ENCODE measurements at regions not wholly inside any gene's neighbourhood (a gene's known extent, or its start where the extent isn't known, plus 50 kb on each side); places are given as distances from the start of the nearest gene placed in this dataset.

DNA sequence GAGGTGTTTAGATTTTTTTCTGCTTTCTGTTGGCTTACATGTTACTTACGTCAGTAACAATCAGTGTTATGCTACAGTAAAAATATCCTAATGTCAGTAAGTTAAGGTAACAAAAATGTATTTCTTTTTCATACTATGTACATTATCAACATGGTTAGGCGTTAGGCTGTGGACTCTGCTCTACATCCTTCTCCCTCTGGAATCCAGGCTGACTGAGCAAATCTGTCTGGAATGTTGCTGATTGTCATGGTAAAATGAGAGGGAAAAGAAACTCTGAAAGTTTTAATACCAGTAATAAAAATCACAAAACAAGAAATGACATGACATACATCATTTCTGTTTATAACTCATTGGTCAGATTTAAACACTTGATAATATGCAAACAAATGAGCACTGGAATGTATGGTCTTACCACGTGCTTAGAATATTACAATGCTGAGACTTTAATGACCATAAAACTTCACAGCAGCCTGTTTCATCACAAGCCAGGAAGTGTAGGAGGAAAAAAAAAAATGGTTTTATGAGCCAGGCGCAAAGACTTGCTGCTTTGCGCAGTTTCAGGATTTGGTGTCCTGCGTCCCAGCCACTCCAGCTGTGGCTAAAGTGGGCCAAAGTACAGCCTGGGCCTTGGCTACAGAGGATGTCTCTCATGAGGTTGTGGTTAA lies 252.4 kb downstream of the FSIP2 start:
- Mint-ChIP-seq H3K4me3 (no peak overlapping the region), H3K27ac (no peak overlapping the region), H3K36me3 (no peaks in the 10 kb centered on the region), H3K9me3 (no peaks in the 10 kb centered on the region), H3K4me1 (peaks cover 7% of the 10 kb centered on the region), H3K27me3 (ENCODE audit: low read depth) (no peaks in the 10 kb centered on the region)
- TF ChIP-seq, protein P1, sequence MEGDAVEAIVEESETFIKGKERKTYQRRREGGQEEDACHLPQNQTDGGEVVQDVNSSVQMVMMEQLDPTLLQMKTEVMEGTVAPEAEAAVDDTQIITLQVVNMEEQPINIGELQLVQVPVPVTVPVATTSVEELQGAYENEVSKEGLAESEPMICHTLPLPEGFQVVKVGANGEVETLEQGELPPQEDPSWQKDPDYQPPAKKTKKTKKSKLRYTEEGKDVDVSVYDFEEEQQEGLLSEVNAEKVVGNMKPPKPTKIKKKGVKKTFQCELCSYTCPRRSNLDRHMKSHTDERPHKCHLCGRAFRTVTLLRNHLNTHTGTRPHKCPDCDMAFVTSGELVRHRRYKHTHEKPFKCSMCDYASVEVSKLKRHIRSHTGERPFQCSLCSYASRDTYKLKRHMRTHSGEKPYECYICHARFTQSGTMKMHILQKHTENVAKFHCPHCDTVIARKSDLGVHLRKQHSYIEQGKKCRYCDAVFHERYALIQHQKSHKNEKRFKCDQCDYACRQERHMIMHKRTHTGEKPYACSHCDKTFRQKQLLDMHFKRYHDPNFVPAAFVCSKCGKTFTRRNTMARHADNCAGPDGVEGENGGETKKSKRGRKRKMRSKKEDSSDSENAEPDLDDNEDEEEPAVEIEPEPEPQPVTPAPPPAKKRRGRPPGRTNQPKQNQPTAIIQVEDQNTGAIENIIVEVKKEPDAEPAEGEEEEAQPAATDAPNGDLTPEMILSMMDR (IDR thresholded peaks at IDR 0.05; ENCODE audit: unreplicated experiment), result no peak
- no peak for DNase-seq (ENCODE audit: low spot score in 2 of 2, unreplicated experiment in 2 of 2)

DNA sequence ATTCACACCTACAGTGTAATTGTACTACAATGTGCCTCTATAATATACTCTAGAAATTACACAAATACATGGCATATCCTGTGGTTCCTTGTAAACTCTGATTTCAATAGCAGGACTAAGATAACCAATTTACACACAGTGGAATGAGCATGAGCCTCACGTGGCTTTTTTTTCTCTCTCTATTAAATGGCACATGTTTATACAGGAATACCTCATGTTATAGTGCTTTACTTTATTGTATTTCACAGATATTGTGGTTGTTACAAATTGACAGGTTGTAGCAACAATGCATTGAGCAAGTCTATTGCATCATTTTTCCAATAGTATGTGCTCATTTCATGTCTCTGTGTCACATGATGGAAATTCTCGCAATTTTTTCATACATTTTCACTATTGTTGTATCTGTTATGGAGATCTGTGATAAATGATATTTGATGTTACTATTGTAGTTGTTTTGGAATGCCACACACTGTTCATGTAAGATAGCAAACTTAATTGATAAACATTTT lies 260.0 kb downstream of the FSIP2 start:
- no peaks in the 10 kb centered on the region for H3K36me3 Mint-ChIP-seq
- no peaks in the 10 kb centered on the region for H3K4me1 Mint-ChIP-seq
- no peak overlapping the region for H3K27ac Mint-ChIP-seq
- DNase-seq (ENCODE audit: low spot score in 2 of 2, unreplicated experiment in 2 of 2), result no peak
- no peak overlapping the region for H3K4me3 Mint-ChIP-seq
- H3K27me3 Mint-ChIP-seq (ENCODE audit: low read depth), result no peaks in the 10 kb centered on the region
- H3K9me3 Mint-ChIP-seq, result peaks cover 4% of the 10 kb centered on the region
- TF ChIP-seq, protein P1 (IDR thresholded peaks at IDR 0.05; ENCODE audit: unreplicated experiment), result no peak

DNA sequence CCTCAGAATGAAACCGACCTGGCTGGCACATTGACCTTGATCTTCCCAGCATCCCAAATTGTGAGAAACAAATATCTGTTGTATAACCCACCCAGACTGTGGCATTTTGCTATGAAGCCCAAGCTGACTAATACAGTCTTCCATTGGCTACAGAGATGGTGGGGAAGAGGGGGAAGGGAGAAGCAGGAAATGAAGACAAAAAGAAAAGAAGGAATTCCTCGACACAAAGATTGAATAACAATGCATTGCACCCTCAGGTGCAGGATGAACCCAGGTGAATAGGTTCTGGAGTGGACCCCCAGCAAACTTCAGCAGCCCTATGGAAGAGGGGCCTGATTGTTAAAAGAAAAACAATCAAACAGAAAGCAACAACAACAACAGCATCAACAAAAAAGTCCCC lies 270.7 kb downstream of the FSIP2 start:
- no peak for DNase-seq (ENCODE audit: low spot score in 2 of 2, unreplicated experiment in 2 of 2)

DNA sequence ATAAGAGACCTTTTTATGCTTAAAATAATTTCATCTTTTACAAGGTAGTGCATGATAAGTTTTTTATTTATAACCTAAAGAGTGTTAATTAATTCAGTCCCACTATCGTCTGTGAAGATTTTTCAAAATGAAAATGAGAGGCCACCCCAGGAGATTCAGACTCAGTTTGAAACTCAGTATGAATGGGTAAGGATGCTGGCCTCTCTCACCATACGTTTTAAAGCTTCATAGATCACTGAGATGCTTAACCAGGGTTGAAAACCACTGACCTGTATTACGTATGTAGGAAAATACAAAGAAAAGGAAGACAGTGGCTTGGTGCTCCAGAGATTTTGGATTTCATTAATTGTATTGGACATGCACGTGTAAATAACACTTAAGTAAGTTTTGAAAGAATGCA lies 278.7 kb downstream of the FSIP2 start:
- Mint-ChIP-seq H3K4me3 (no peak overlapping the region), H3K4me1 (no peaks in the 10 kb centered on the region), H3K27me3 (ENCODE audit: low read depth) (no peaks in the 10 kb centered on the region), H3K9me3 (peaks cover 40% of the 10 kb centered on the region), H3K36me3 (peaks cover 15% of the 10 kb centered on the region), H3K27ac (no peak overlapping the region)
- TF ChIP-seq, protein P1 (IDR thresholded peaks at IDR 0.05; ENCODE audit: unreplicated experiment), result no peak
- no peak for DNase-seq (ENCODE audit: low spot score in 2 of 2, unreplicated experiment in 2 of 2)

More for the DNA sequence above, 270.7 kb downstream of the FSIP2 start:
- no peaks in the 10 kb centered on the region for H3K4me1 Mint-ChIP-seq
- H3K9me3 Mint-ChIP-seq, result peaks cover 63% of the 10 kb centered on the region
- no peak overlapping the region for H3K27ac Mint-ChIP-seq
- H3K27me3 Mint-ChIP-seq (ENCODE audit: low read depth), result no peaks in the 10 kb centered on the region
- peaks cover 18% of the 10 kb centered on the region for H3K36me3 Mint-ChIP-seq
- H3K4me3 Mint-ChIP-seq, result no peak overlapping the region
- TF ChIP-seq, protein P1 (IDR thresholded peaks at IDR 0.05; ENCODE audit: unreplicated experiment), result no peak

DNA sequence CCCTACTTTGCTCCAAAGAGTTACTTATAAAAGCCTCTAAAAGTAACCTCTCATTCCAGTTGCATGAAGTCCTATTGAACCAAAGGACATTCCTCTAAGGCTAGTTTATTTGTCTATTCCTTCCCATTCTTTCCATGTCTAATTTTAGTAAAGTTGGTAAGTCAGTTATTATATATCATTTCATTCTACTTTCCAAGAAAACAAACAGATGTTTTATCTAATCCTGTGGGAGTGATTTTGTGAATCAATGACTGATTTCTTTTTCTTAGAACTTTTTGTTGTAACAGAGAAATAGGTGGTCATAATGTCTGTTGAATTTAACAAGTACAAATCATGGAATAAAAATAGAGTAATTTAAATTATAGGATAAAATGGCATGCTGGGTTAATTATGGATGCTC lies 286.3 kb downstream of the FSIP2 start:
- H3K9me3 Mint-ChIP-seq, result peaks cover 23% of the 10 kb centered on the region
- H3K27me3 Mint-ChIP-seq (ENCODE audit: low read depth), result no peaks in the 10 kb centered on the region
- TF ChIP-seq, protein P1 (IDR thresholded peaks at IDR 0.05; ENCODE audit: unreplicated experiment), result no peak
- no peak overlapping the region for H3K27ac Mint-ChIP-seq
- peaks cover 6% of the 10 kb centered on the region for H3K36me3 Mint-ChIP-seq
- H3K4me1 Mint-ChIP-seq, result no peaks in the 10 kb centered on the region
- DNase-seq (ENCODE audit: low spot score in 2 of 2, unreplicated experiment in 2 of 2), result no peak
- no peak overlapping the region for H3K4me3 Mint-ChIP-seq

All from mesothelial cell of epicardium (in vitro differentiated cells).